ENCODE measurements at regions not wholly inside any gene's neighbourhood (a gene's known extent, or its start where the extent isn't known, plus 50 kb on each side); places are given as distances from the start of the nearest gene placed in this dataset.

DNA sequence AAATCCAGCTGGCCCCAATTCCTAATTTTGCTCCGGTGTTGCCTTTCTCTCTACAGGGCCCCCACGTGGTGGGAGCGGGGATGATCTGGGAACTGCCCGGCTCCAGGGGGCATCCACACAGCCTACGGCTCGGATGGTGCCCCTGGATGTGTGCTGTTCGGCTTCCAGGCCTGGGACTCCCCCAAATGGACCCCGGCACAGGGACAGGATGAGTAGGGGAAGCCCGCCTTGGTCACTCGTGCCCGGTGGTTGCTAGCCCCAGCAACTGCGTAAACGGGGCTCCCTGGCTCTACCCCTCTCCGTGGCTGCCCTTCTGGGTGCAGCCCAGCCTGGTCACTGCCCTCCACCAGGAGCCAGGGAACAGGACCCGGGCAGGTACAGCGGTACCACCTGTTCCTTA lies 111.5 kb downstream of the TEX26 start:
- CTCF ChIA-PET: interaction anchor here (0.8 to 3.6 kb wide), 33 partner anchors 8 to 911 kb away, joined by 3 to 36 read pairs (median 6); no protein-coding TSS in a partner anchor
- H2AFZ ChIP-seq (ENCODE audit: low read depth): no peak overlapping the region
- no peaks in the 10 kb centered on the region for H4K20me1 ChIP-seq (ENCODE audit: insufficient read depth)
- no peak overlapping the region for H3K9ac ChIP-seq
- POLR2A ChIA-PET: no interaction called here
- peaks cover 21% of the 10 kb centered on the region for H3F3A ChIP-seq (replicated peaks; ENCODE audit: insufficient read depth)
- no peaks in the 10 kb centered on the region for H3K36me3 ChIP-seq (replicated peaks in 1 of 2; ENCODE audit: control insufficient read depth in 1 of 2, insufficient read depth in 2 of 2, low read length in 1 of 2)
- H3K9me2 ChIP-seq: no peaks in the 10 kb centered on the region
- no peaks in the 10 kb centered on the region for H3K27me3 ChIP-seq (ENCODE audit: insufficient read depth)
- H3K4me2 ChIP-seq: no peak overlapping the region
- peaks cover 28 to 35% of the 10 kb centered on the region in 2 experiments for H3K4me1 ChIP-seq (ENCODE audit: control insufficient read depth in 1 of 2, insufficient read depth in 2 of 2, low read depth in 1 of 2, low read length in 1 of 2)
- no peak overlapping the region for H3K4me3 ChIP-seq (ENCODE audit: low read depth in 2 of 2, low read length in 1 of 2)
- no peaks in the 10 kb centered on the region for H3K79me2 ChIP-seq (ENCODE audit: insufficient read depth)
- H3K9me3 ChIP-seq: no peaks in the 10 kb centered on the region
- 100% methylated on average over 2 of the region's 16 CpGs for WGBS (ENCODE audit: low lambda C conversion rate)
- H3K27ac ChIP-seq (ENCODE audit: low read depth in 2 of 2, low read length in 1 of 2): no peak overlapping the region
- no peak for DNase-seq
- 0 out of 2 replicates have a peak, but pooled peaks have one; percentile 3 for TF ChIP-seq ELF1 (IDR thresholded peaks at IDR 0.05)
- TF ChIP-seq, protein P1, sequence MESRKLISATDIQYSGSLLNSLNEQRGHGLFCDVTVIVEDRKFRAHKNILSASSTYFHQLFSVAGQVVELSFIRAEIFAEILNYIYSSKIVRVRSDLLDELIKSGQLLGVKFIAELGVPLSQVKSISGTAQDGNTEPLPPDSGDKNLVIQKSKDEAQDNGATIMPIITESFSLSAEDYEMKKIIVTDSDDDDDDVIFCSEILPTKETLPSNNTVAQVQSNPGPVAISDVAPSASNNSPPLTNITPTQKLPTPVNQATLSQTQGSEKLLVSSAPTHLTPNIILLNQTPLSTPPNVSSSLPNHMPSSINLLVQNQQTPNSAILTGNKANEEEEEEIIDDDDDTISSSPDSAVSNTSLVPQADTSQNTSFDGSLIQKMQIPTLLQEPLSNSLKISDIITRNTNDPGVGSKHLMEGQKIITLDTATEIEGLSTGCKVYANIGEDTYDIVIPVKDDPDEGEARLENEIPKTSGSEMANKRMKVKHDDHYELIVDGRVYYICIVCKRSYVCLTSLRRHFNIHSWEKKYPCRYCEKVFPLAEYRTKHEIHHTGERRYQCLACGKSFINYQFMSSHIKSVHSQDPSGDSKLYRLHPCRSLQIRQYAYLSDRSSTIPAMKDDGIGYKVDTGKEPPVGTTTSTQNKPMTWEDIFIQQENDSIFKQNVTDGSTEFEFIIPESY (IDR thresholded peaks at IDR 0.05; ENCODE audit: borderline replicate concordance, low read depth): no peak
- TF ChIP-seq, protein P2, sequence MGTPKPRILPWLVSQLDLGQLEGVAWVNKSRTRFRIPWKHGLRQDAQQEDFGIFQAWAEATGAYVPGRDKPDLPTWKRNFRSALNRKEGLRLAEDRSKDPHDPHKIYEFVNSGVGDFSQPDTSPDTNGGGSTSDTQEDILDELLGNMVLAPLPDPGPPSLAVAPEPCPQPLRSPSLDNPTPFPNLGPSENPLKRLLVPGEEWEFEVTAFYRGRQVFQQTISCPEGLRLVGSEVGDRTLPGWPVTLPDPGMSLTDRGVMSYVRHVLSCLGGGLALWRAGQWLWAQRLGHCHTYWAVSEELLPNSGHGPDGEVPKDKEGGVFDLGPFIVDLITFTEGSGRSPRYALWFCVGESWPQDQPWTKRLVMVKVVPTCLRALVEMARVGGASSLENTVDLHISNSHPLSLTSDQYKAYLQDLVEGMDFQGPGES (IDR thresholded peaks at IDR 0.05; ENCODE audit: low read depth, low read length): no peak
- no peak for TF ChIP-seq NRF1 (IDR thresholded peaks at IDR 0.05; ENCODE audit: low read depth, low read length)
- no peak for TF ChIP-seq GABPA (IDR thresholded peaks at IDR 0.05; ENCODE audit: low read depth)
- TF ChIP-seq, protein P3, sequence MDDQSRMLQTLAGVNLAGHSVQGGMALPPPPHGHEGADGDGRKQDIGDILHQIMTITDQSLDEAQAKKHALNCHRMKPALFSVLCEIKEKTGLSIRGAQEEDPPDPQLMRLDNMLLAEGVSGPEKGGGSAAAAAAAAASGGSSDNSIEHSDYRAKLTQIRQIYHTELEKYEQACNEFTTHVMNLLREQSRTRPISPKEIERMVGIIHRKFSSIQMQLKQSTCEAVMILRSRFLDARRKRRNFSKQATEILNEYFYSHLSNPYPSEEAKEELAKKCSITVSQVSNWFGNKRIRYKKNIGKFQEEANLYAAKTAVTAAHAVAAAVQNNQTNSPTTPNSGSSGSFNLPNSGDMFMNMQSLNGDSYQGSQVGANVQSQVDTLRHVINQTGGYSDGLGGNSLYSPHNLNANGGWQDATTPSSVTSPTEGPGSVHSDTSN (IDR thresholded peaks at IDR 0.05): no peak
- no peak for TF ChIP-seq CHD2 (IDR thresholded peaks at IDR 0.05; ENCODE audit: low read length, partially characterized antibody)

DNA sequence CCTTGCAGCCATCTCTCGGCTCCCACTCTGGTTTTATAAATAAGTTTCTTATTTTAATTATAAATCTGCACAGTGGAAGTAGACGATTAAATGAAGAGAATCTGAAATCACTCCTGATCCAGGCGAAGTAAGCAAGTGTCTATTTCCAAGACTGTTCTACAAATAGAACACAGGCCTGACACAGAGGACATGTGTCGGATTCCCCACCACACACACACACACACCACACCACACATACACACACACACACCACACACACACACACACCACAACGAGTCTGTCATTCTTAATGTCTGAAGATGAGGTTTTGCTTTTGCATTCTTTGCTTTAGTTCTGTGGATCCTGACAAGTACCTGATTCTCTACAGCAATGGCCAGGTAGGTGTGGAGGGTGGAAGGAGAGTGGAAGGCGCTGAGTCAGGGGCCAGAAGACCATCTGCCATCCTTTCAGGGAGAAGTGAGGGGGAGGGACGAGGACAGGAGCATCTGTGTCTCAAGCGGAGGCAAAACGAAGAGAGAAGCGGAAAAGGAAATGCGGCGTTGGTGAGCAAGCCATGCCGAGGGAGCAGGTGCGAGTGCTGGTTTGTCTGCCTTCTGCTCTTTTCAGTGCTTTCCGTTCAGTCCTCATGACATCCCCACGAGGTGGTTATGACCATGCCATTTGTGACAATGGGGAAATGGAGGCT lies 110.2 kb downstream of the TEX26 start:
- ChIA-PET CTCF (interaction anchor here (1.0 to 3.6 kb wide), 5 partner anchors 12 to 177 kb away, joined by 3 to 36 read pairs (median 8); no protein-coding TSS in a partner anchor), POLR2A (no interaction called here)
- H3K9me3 ChIP-seq: no peaks in the 10 kb centered on the region
- H3K79me2 ChIP-seq (ENCODE audit: insufficient read depth): no peaks in the 10 kb centered on the region
- no peaks in the 10 kb centered on the region for H3K9me2 ChIP-seq
- DNase-seq: no peak
- no peaks in the 10 kb centered on the region for H3K36me3 ChIP-seq (replicated peaks in 1 of 2; ENCODE audit: control insufficient read depth in 1 of 2, insufficient read depth in 2 of 2, low read length in 1 of 2)
- no peak overlapping the region for H3K4me3 ChIP-seq (ENCODE audit: low read depth in 2 of 2, low read length in 1 of 2)
- peaks cover 28 to 32% of the 10 kb centered on the region in 2 experiments for H3K4me1 ChIP-seq (ENCODE audit: control insufficient read depth in 1 of 2, insufficient read depth in 2 of 2, low read depth in 1 of 2, low read length in 1 of 2)
- H4K20me1 ChIP-seq (ENCODE audit: insufficient read depth): no peaks in the 10 kb centered on the region
- H3F3A ChIP-seq (replicated peaks; ENCODE audit: insufficient read depth): peaks cover 21% of the 10 kb centered on the region
- WGBS (ENCODE audit: low lambda C conversion rate): 86% methylated on average over 16 of the region's 16 CpGs
- H3K27me3 ChIP-seq (ENCODE audit: insufficient read depth): no peaks in the 10 kb centered on the region
- TF ChIP-seq FOXM1 (IDR thresholded peaks at IDR 0.05; ENCODE audit: low read depth) (no peak), RAD21 (IDR thresholded peaks at IDR 0.05; ENCODE audit: low read length) (no peak), YY1 (IDR thresholded peaks at IDR 0.05; ENCODE audit: low read depth) (no peak), POLR2AphosphoS5 (IDR thresholded peaks at IDR 0.05; ENCODE audit: low read depth, low read length) (no peak), ELF1 (IDR thresholded peaks at IDR 0.05) (no peak), TCF12 (IDR thresholded peaks at IDR 0.05) (no peak), SIN3A (IDR thresholded peaks at IDR 0.05; ENCODE audit: borderline replicate concordance, low read depth, low read length) (no peak), FOSL2 (IDR thresholded peaks at IDR 0.05; ENCODE audit: borderline replicate concordance, low read depth) (no peak), FOXJ3 (CRISPR knock-in tag; IDR thresholded peaks at IDR 0.05) (no peak), CHD2 (IDR thresholded peaks at IDR 0.05; ENCODE audit: low read length, partially characterized antibody) (no peak), RCOR1 (IDR thresholded peaks at IDR 0.05; ENCODE audit: low read length) (no peak), JUND (IDR thresholded peaks at IDR 0.05) (no peak), EZH2phosphoT487 (IDR thresholded peaks at IDR 0.05; ENCODE audit: borderline replicate concordance, low read depth) (no peak), RFX5 (IDR thresholded peaks at IDR 0.05; ENCODE audit: low read length) (no peak)
- TF ChIP-seq, protein P4, sequence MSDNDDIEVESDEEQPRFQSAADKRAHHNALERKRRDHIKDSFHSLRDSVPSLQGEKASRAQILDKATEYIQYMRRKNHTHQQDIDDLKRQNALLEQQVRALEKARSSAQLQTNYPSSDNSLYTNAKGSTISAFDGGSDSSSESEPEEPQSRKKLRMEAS (IDR thresholded peaks at IDR 0.05; ENCODE audit: low read depth): no peak
- no peak overlapping the region for H2AFZ ChIP-seq (ENCODE audit: low read depth)
- no peak overlapping the region for H3K27ac ChIP-seq (ENCODE audit: low read depth in 2 of 2, low read length in 1 of 2)
- H3K4me2 ChIP-seq: no peak overlapping the region
- no peak overlapping the region for H3K9ac ChIP-seq
